ENCODE measurements at regions not wholly inside any gene's neighbourhood (a gene's known extent, or its start where the extent isn't known, plus 50 kb on each side); places are given as distances from the start of the nearest gene placed in this dataset.

- no peak for TF ChIP-seq CTCF (IDR thresholded peaks at IDR 0.05; ENCODE audit: insufficient read depth, low read length)
- no peak for TF ChIP-seq POLR2AphosphoS5 (IDR thresholded peaks at IDR 0.05; ENCODE audit: low read depth)
- no peak for TF ChIP-seq GABPA (IDR thresholded peaks at IDR 0.05; ENCODE audit: low read depth)
Observed at GRCh38 chr13:85379433-85379832, 419.8 kb downstream of the SLITRK6 start.
